ENCODE measurements at regions not wholly inside any gene's neighbourhood (a gene's known extent, or its start where the extent isn't known, plus 50 kb on each side); places are given as distances from the start of the nearest gene placed in this dataset.

- no peak overlapping the region for H3K4me3 ChIP-seq (ENCODE audit: insufficient read depth, low read length, poor library complexity, severe bottlenecking)
- H3F3A ChIP-seq (ENCODE audit: insufficient read depth), result no peaks in the 10 kb centered on the region
- no peak overlapping the region for H2AFZ ChIP-seq (ENCODE audit: low read depth, low read length, severe bottlenecking)
- H3K79me2 ChIP-seq (ENCODE audit: insufficient read depth, low read length), result no peaks in the 10 kb centered on the region
- no peak overlapping the region for H3K4me2 ChIP-seq (ENCODE audit: low read depth, low read length, poor library complexity, severe bottlenecking)
- H3K9me2 ChIP-seq (replicated peaks; ENCODE audit: insufficient read depth, low read length), result no peaks in the 10 kb centered on the region
- H3K36me3 ChIP-seq (ENCODE audit: low read length), result no peaks in the 10 kb centered on the region
- H3K27me3 ChIP-seq (ENCODE audit: low read length), result no peaks in the 10 kb centered on the region
- H3K27ac ChIP-seq (ENCODE audit: low read depth, low read length), result no peak overlapping the region
- no peaks in the 10 kb centered on the region for H3K9me3 ChIP-seq (ENCODE audit: insufficient read depth, low read length)
- H4K20me1 ChIP-seq (ENCODE audit: low read depth, low read length), result no peaks in the 10 kb centered on the region
- TF ChIP-seq EZH2phosphoT487 (conservative IDR thresholded peaks at IDR 0.05; ENCODE audit: low read length) (no peak), CTCF (IDR thresholded peaks at IDR 0.05; ENCODE audit: insufficient read depth, low read length, poor library complexity, severe bottlenecking) (no peak)
- H3K9ac ChIP-seq (ENCODE audit: low read length), result no peak overlapping the region
Measured at GRCh38 chr2:228625481-228625880, 444.0 kb upstream of the SPHKAP start.

- no peak for TF ChIP-seq CTCF (IDR thresholded peaks at IDR 0.05; ENCODE audit: insufficient read depth, low read length, poor library complexity, severe bottlenecking)
- no peak for TF ChIP-seq EZH2phosphoT487 (conservative IDR thresholded peaks at IDR 0.05; ENCODE audit: low read length)
Measured at GRCh38 chr2:228624733-228625132, 443.2 kb upstream of the SPHKAP start.

GRCh38 chr2:228615496-228615895 lies 434.0 kb upstream of the SPHKAP start:
- H3K9me2 ChIP-seq (replicated peaks; ENCODE audit: insufficient read depth, low read length), result no peaks in the 10 kb centered on the region
- H3K9ac ChIP-seq (ENCODE audit: low read length), result no peak overlapping the region
- H3K27me3 ChIP-seq (ENCODE audit: low read length), result no peaks in the 10 kb centered on the region
- no peak overlapping the region for H2AFZ ChIP-seq (ENCODE audit: low read depth, low read length, severe bottlenecking)
- H3K79me2 ChIP-seq (ENCODE audit: insufficient read depth, low read length), result no peaks in the 10 kb centered on the region
- no peak overlapping the region for H3K27ac ChIP-seq (ENCODE audit: low read depth, low read length)
- no peak overlapping the region for H3K4me2 ChIP-seq (ENCODE audit: low read depth, low read length, poor library complexity, severe bottlenecking)
- TF ChIP-seq EZH2phosphoT487 (conservative IDR thresholded peaks at IDR 0.05; ENCODE audit: low read length) (no peak), CTCF (IDR thresholded peaks at IDR 0.05; ENCODE audit: insufficient read depth, low read length, poor library complexity, severe bottlenecking) (no peak)
- H3K4me3 ChIP-seq (ENCODE audit: insufficient read depth, low read length, poor library complexity, severe bottlenecking), result no peak overlapping the region
- H3F3A ChIP-seq (ENCODE audit: insufficient read depth), result no peaks in the 10 kb centered on the region
- H4K20me1 ChIP-seq (ENCODE audit: low read depth, low read length), result no peaks in the 10 kb centered on the region
- H3K9me3 ChIP-seq (ENCODE audit: insufficient read depth, low read length), result no peaks in the 10 kb centered on the region
- H3K36me3 ChIP-seq (ENCODE audit: low read length), result no peaks in the 10 kb centered on the region

More at GRCh38 chr2:228624733-228625132, 443.2 kb upstream of the SPHKAP start:
- H3K9me2 ChIP-seq (replicated peaks; ENCODE audit: insufficient read depth, low read length), result no peaks in the 10 kb centered on the region
- H3K4me3 ChIP-seq (ENCODE audit: insufficient read depth, low read length, poor library complexity, severe bottlenecking), result no peak overlapping the region
- no peak overlapping the region for H3K4me2 ChIP-seq (ENCODE audit: low read depth, low read length, poor library complexity, severe bottlenecking)
- H3K9ac ChIP-seq (ENCODE audit: low read length), result no peak overlapping the region
- H3K36me3 ChIP-seq (ENCODE audit: low read length), result no peaks in the 10 kb centered on the region
- H2AFZ ChIP-seq (ENCODE audit: low read depth, low read length, severe bottlenecking), result no peak overlapping the region
- H3K27me3 ChIP-seq (ENCODE audit: low read length), result no peaks in the 10 kb centered on the region
- no peaks in the 10 kb centered on the region for H3K79me2 ChIP-seq (ENCODE audit: insufficient read depth, low read length)
- no peak overlapping the region for H3K27ac ChIP-seq (ENCODE audit: low read depth, low read length)
- H3F3A ChIP-seq (ENCODE audit: insufficient read depth), result no peaks in the 10 kb centered on the region
- H4K20me1 ChIP-seq (ENCODE audit: low read depth, low read length), result no peaks in the 10 kb centered on the region
- H3K9me3 ChIP-seq (ENCODE audit: insufficient read depth, low read length), result no peaks in the 10 kb centered on the region
